ENCODE measurements at regions not wholly inside any gene's neighbourhood (a gene's known extent, or its start where the extent isn't known, plus 50 kb on each side); places are given as distances from the start of the nearest gene placed in this dataset.
"Not testable (repeated sequence)": the region's sequence is repeated elsewhere in the genome, so short reads cannot be mapped to it uniquely, and the experiment has no call there.

GRCh38 chr7:47087866-47088265 is 494.0 kb downstream of the TNS3 start:
- no peak for DNase-seq

- no peak for DNase-seq
Observed at GRCh38 chr7:47085491-47086275, 496.2 kb downstream of the TNS3 start.

- DNase-seq: no peak
Observed at GRCh38 chr7:47083476-47084250, 498.2 kb downstream of the TNS3 start.

- DNase-seq: peak; percentile 43
Observed at GRCh38 chr7:47080816-47081215, 501.1 kb downstream of the TNS3 start.

GRCh38 chr7:47078241-47078640 is 503.7 kb downstream of the TNS3 start:
- no peak for DNase-seq

- DNase-seq: no peak
Observed at GRCh38 chr7:47074702-47075153, 507.2 kb downstream of the TNS3 start.

GRCh38 chr7:47073284-47073683 is 508.6 kb downstream of the TNS3 start:
- no peak for DNase-seq

GRCh38 chr7:47071866-47072265 is 510.0 kb downstream of the TNS3 start:
- DNase-seq: no peak

- DNase-seq: no peak
Observed at GRCh38 chr7:47069385-47070076, 512.4 kb downstream of the TNS3 start.

GRCh38 chr7:47066976-47067614 is 514.8 kb downstream of the TNS3 start:
- no peak for DNase-seq

GRCh38 chr7:47056731-47057130 is 525.2 kb downstream of the TNS3 start:
- DNase-seq: no peak

- DNase-seq: not testable (repeated sequence)
Observed at GRCh38 chr7:47052541-47053208, 529.2 kb downstream of the TNS3 start.

GRCh38 chr7:47049234-47049774 is 532.6 kb downstream of the TNS3 start:
- DNase-seq: no peak

GRCh38 chr7:47047384-47047783 is 534.5 kb downstream of the TNS3 start:
- no peak for DNase-seq

- no peak for DNase-seq
Observed at GRCh38 chr7:47046949-47047348, 535.0 kb downstream of the TNS3 start.

GRCh38 chr7:47045207-47046051 is 536.5 kb downstream of the TNS3 start:
- no peak for DNase-seq

GRCh38 chr7:47044625-47045024 is 537.3 kb downstream of the TNS3 start:
- DNase-seq: no peak

- DNase-seq: no peak
Observed at GRCh38 chr7:47043304-47043703, 538.6 kb downstream of the TNS3 start.

GRCh38 chr7:47042669-47043068 is 539.2 kb downstream of the TNS3 start:
- DNase-seq: no peak

GRCh38 chr7:47040795-47041347 is 541.0 kb downstream of the TNS3 start:
- DNase-seq: no peak

- no peak for DNase-seq
Observed at GRCh38 chr7:47039904-47040303, 542.0 kb downstream of the TNS3 start.
